Gastroesophageal sphincter (tissue), 3 donors: ENCODE measurements at regions not wholly inside any gene's neighbourhood (a gene's known extent, or its start where the extent isn't known, plus 50 kb on each side); places are given as distances from the start of the nearest gene placed in this dataset.

Experiments
- CTCF ChIP-seq, 4 experiments: fragments of 200-600 bp in 2 of 4; fragments of 450-650 bp in 2 of 4; sonication (generic) in 1 of 4; IDR thresholded peaks; one replicate each; pipeline ENCODE4 v1.5.1; 2017 to 2019; ENCODE audit warnings: antibody characterized with exemption in 4 of 4, mild to moderate bottlenecking in 2 of 4, moderate library complexity in 2 of 4
- EP300 ChIP-seq: sonication (generic); formaldehyde crosslinking; IDR thresholded peaks from one replicate; pipeline ENCODE4 v1.6.1; 2017; ENCODE audit warnings: antibody characterized with exemption, mild to moderate bottlenecking
- POLR2A ChIP-seq, 2 donors: fragments of 450-650 bp; IDR thresholded peaks; one replicate each; pipeline ENCODE4 v1.6.1; 2017; ENCODE audit warnings: antibody characterized with exemption in 2 of 2, mild to moderate bottlenecking in 2 of 2, moderate library complexity in 1 of 2
- POLR2AphosphoS5 ChIP-seq: sonication (generic); formaldehyde crosslinking; IDR thresholded peaks from one replicate; pipeline ENCODE4 v1.6.1; 2017; ENCODE audit warnings: antibody characterized with exemption

DNA sequence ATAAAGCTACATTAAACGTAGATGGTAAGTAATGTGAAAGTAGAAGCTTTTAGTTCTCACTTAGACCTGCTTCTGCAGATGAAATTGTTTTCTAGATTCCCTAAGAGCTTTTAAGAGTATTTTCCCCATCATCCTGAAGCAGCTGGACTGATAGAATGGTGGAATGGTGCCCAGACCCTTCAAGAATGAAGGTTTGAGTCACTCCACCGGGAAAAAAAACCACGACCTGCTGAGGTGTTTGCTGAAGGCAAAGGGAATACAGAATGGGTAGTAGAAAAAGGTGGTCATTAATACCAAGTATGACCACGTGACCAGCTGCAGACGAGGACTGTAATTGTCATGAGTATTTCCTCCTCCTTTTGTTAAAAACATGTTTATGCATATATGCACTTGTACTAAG is 79.2 kb upstream of the PTPRZ1 start:
- TF ChIP-seq POLR2A (IDR thresholded peaks at IDR 0.05) (no peak), CTCF (IDR thresholded peaks at IDR 0.05) (no peak), POLR2AphosphoS5 (no peak), EP300 (no peak)
